Activated CD4-positive, alpha-beta memory T cell treated with anti-CD3 and anti-CD28 coated beads for 36 hours (primary cell): ENCODE measurements at regions not wholly inside any gene's neighbourhood (a gene's known extent, or its start where the extent isn't known, plus 50 kb on each side); places are given as distances from the start of the nearest gene placed in this dataset.
"Not testable (repeated sequence)": the region's sequence is repeated elsewhere in the genome, so short reads cannot be mapped to it uniquely, and the experiment has no call there.

Experiments used
- CTCF ChIA-PET: fragments of 350-600 bp; sonication (Branson Sonifier 250); formaldehyde crosslinking; loops from one replicate; lab custom pipeline; 2021; ENCODE audit warnings: antibody characterized with exemption, inconsistent platforms; lab: Charles Lee
- POLR2A ChIA-PET: fragments of 350-600 bp; sonication (Branson Sonifier 250); formaldehyde crosslinking; loops from one replicate; lab custom pipeline; 2021; ENCODE audit warnings: antibody characterized with exemption; lab: Charles Lee
- DNase-seq: peaks from one replicate; pipeline ENCODE4 v3.0.0-alpha.2; 2020
- H3K27ac Mint-ChIP-seq: one replicate; pipeline ENCODE4 v1.8.0; 2021; ENCODE audit warnings: mixed read lengths
- H3K27me3 Mint-ChIP-seq: one replicate; pipeline ENCODE4 v1.8.0; 2021; ENCODE audit warnings: mixed read lengths
- H3K36me3 Mint-ChIP-seq: one replicate; pipeline ENCODE4 v1.8.0; 2021; ENCODE audit warnings: mixed read lengths
- H3K4me1 Mint-ChIP-seq: one replicate; pipeline ENCODE4 v1.8.0; 2021; ENCODE audit warnings: low read depth, mixed read lengths
- H3K4me3 Mint-ChIP-seq: one replicate; pipeline ENCODE4 v1.8.0; 2021; ENCODE audit warnings: mild to moderate bottlenecking, mixed read lengths
- H3K9me3 Mint-ChIP-seq: one replicate; pipeline ENCODE4 v1.8.0; 2021; ENCODE audit warnings: mixed read lengths
- intact Hi-C: fragments of 100-400 bp; cut with micrococcal nuclease; formaldehyde crosslinking; loops from one replicate; pipeline ENCODE4 v1.15.1; 2023

GRCh38 chr2:219857751-219858150 is 230.3 kb downstream of the SLC4A3 start:
- Mint-ChIP-seq H3K36me3 (no peaks in the 10 kb centered on the region), H3K27ac (no peak overlapping the region), H3K9me3 (no peaks in the 10 kb centered on the region), H3K27me3 (peaks cover 9% of the 10 kb centered on the region), H3K4me1 (no peaks in the 10 kb centered on the region), H3K4me3 (no peak overlapping the region)
- ChIA-PET POLR2A (no interaction called here), CTCF (no interaction called here)
- DNase-seq: no peak
- intact Hi-C loops: no loop called here

GRCh38 chr2:219861307-219861706 is 233.9 kb downstream of the SLC4A3 start:
- Mint-ChIP-seq H3K9me3 (no peaks in the 10 kb centered on the region), H3K27ac (no peak overlapping the region), H3K4me1 (no peaks in the 10 kb centered on the region), H3K27me3 (no peaks in the 10 kb centered on the region), H3K4me3 (no peak overlapping the region), H3K36me3 (no peaks in the 10 kb centered on the region)
- no peak for DNase-seq
- ChIA-PET POLR2A (no interaction called here), CTCF (no interaction called here)
- intact Hi-C loops: no loop called here

GRCh38 chr2:219864154-219864553 is 236.7 kb downstream of the SLC4A3 start:
- intact Hi-C loops: no loop called here
- ChIA-PET POLR2A (no interaction called here), CTCF (no interaction called here)
- Mint-ChIP-seq H3K36me3 (no peaks in the 10 kb centered on the region), H3K27me3 (no peaks in the 10 kb centered on the region), H3K4me3 (no peak overlapping the region), H3K27ac (no peak overlapping the region), H3K4me1 (no peaks in the 10 kb centered on the region), H3K9me3 (no peaks in the 10 kb centered on the region)
- DNase-seq: no peak

- DNase-seq: no peak
- Mint-ChIP-seq H3K27ac (no peak overlapping the region), H3K4me3 (no peak overlapping the region), H3K9me3 (no peaks in the 10 kb centered on the region), H3K36me3 (no peaks in the 10 kb centered on the region), H3K27me3 (no peaks in the 10 kb centered on the region), H3K4me1 (no peaks in the 10 kb centered on the region)
- POLR2A ChIA-PET: no interaction called here
- CTCF ChIA-PET: no interaction called here
- intact Hi-C loops: no loop called here
Observed at GRCh38 chr2:219868635-219869034, 241.2 kb downstream of the SLC4A3 start.

- Mint-ChIP-seq H3K9me3 (no peaks in the 10 kb centered on the region), H3K4me1 (no peaks in the 10 kb centered on the region), H3K4me3 (no peak overlapping the region), H3K27ac (no peak overlapping the region), H3K27me3 (no peaks in the 10 kb centered on the region), H3K36me3 (no peaks in the 10 kb centered on the region)
- intact Hi-C loops: no loop called here
- CTCF ChIA-PET: no interaction called here
- POLR2A ChIA-PET: no interaction called here
- DNase-seq: no peak
Observed at GRCh38 chr2:219870041-219870440, 242.6 kb downstream of the SLC4A3 start.

- DNase-seq: no peak
- no peaks in the 10 kb centered on the region for H3K36me3 Mint-ChIP-seq
- H3K27me3 Mint-ChIP-seq: no peaks in the 10 kb centered on the region
- ChIA-PET CTCF (no interaction called here), POLR2A (no interaction called here)
- no peak overlapping the region for H3K27ac Mint-ChIP-seq
- H3K9me3 Mint-ChIP-seq: no peaks in the 10 kb centered on the region
- intact Hi-C loops: no loop called here
- no peak overlapping the region for H3K4me3 Mint-ChIP-seq
- H3K4me1 Mint-ChIP-seq: no peaks in the 10 kb centered on the region
Observed at GRCh38 chr2:219871351-219871750, 243.9 kb downstream of the SLC4A3 start.

GRCh38 chr2:219875036-219875435 is 247.6 kb downstream of the SLC4A3 start:
- no peak overlapping the region for H3K27ac Mint-ChIP-seq
- no peaks in the 10 kb centered on the region for H3K9me3 Mint-ChIP-seq
- ChIA-PET CTCF (no interaction called here), POLR2A (no interaction called here)
- no peaks in the 10 kb centered on the region for H3K27me3 Mint-ChIP-seq
- no peaks in the 10 kb centered on the region for H3K36me3 Mint-ChIP-seq
- intact Hi-C loops: no loop called here
- no peak for DNase-seq
- no peaks in the 10 kb centered on the region for H3K4me1 Mint-ChIP-seq
- H3K4me3 Mint-ChIP-seq: no peak overlapping the region

- CTCF ChIA-PET, H3K9me3 Mint-ChIP-seq: not testable (repeated sequence)
Observed at GRCh38 chr2:219875986-219876385, 248.6 kb downstream of the SLC4A3 start.

GRCh38 chr2:219876931-219877330 is 249.5 kb downstream of the SLC4A3 start:
- no peaks in the 10 kb centered on the region for H3K27me3 Mint-ChIP-seq
- CTCF ChIA-PET: no interaction called here
- no peak overlapping the region for H3K4me3 Mint-ChIP-seq
- DNase-seq: no peak
- no peaks in the 10 kb centered on the region for H3K9me3 Mint-ChIP-seq
- intact Hi-C loops: no loop called here
- no peaks in the 10 kb centered on the region for H3K4me1 Mint-ChIP-seq
- POLR2A ChIA-PET: no interaction called here
- no peaks in the 10 kb centered on the region for H3K36me3 Mint-ChIP-seq
- no peak overlapping the region for H3K27ac Mint-ChIP-seq

More at GRCh38 chr2:219875986-219876385, 248.6 kb downstream of the SLC4A3 start:
- H3K4me3 Mint-ChIP-seq, H3K27me3 Mint-ChIP-seq, H3K4me1 Mint-ChIP-seq, POLR2A ChIA-PET, DNase-seq, H3K36me3 Mint-ChIP-seq, H3K27ac Mint-ChIP-seq, intact Hi-C loops: not testable (repeated sequence)

GRCh38 chr2:219877728-219878127 is 250.3 kb downstream of the SLC4A3 start:
- H3K4me3 Mint-ChIP-seq: no peak overlapping the region
- H3K27me3 Mint-ChIP-seq: peaks cover 1% of the 10 kb centered on the region
- no peak for DNase-seq
- H3K9me3 Mint-ChIP-seq: no peaks in the 10 kb centered on the region
- H3K4me1 Mint-ChIP-seq: no peaks in the 10 kb centered on the region
- ChIA-PET CTCF (no interaction called here), POLR2A (no interaction called here)
- H3K27ac Mint-ChIP-seq: no peak overlapping the region
- H3K36me3 Mint-ChIP-seq: no peaks in the 10 kb centered on the region
- intact Hi-C loops: no loop called here

- ChIA-PET POLR2A (no interaction called here), CTCF (no interaction called here)
- no peaks in the 10 kb centered on the region for H3K36me3 Mint-ChIP-seq
- H3K4me1 Mint-ChIP-seq: no peaks in the 10 kb centered on the region
- H3K27ac Mint-ChIP-seq: no peak overlapping the region
- DNase-seq: no peak
- H3K9me3 Mint-ChIP-seq: no peaks in the 10 kb centered on the region
- intact Hi-C loops: no loop called here
- peaks cover 1% of the 10 kb centered on the region for H3K27me3 Mint-ChIP-seq
- no peak overlapping the region for H3K4me3 Mint-ChIP-seq
Observed at GRCh38 chr2:219878516-219878915, 251.1 kb downstream of the SLC4A3 start.

GRCh38 chr2:219881851-219882250 is 254.4 kb downstream of the SLC4A3 start:
- Mint-ChIP-seq H3K36me3 (no peaks in the 10 kb centered on the region), H3K27me3 (peaks cover 10% of the 10 kb centered on the region), H3K27ac (no peak overlapping the region), H3K9me3 (no peaks in the 10 kb centered on the region), H3K4me1 (no peaks in the 10 kb centered on the region), H3K4me3 (no peak overlapping the region)
- ChIA-PET POLR2A (no interaction called here), CTCF (no interaction called here)
- intact Hi-C loops: no loop called here
- no peak for DNase-seq

GRCh38 chr2:219886615-219887014 is 259.2 kb downstream of the SLC4A3 start:
- Mint-ChIP-seq H3K4me3 (no peak overlapping the region), H3K36me3 (no peaks in the 10 kb centered on the region), H3K9me3 (no peaks in the 10 kb centered on the region), H3K27me3 (peaks cover 11% of the 10 kb centered on the region), H3K4me1 (no peaks in the 10 kb centered on the region), H3K27ac (no peak overlapping the region)
- ChIA-PET POLR2A (no interaction called here), CTCF (no interaction called here)
- DNase-seq: no peak
- intact Hi-C loops: no loop called here

- DNase-seq: no peak
- no peak overlapping the region for H3K27ac Mint-ChIP-seq
- H3K27me3 Mint-ChIP-seq: peaks cover 10% of the 10 kb centered on the region
- ChIA-PET POLR2A (no interaction called here), CTCF (no interaction called here)
- H3K9me3 Mint-ChIP-seq: no peaks in the 10 kb centered on the region
- intact Hi-C loops: no loop called here
- no peak overlapping the region for H3K4me3 Mint-ChIP-seq
- H3K4me1 Mint-ChIP-seq: no peaks in the 10 kb centered on the region
- no peaks in the 10 kb centered on the region for H3K36me3 Mint-ChIP-seq
Observed at GRCh38 chr2:219887870-219888269, 260.4 kb downstream of the SLC4A3 start.
